ENCODE measurements at regions not wholly inside any gene's neighbourhood (a gene's known extent, or its start where the extent isn't known, plus 50 kb on each side); places are given as distances from the start of the nearest gene placed in this dataset.

DNA sequence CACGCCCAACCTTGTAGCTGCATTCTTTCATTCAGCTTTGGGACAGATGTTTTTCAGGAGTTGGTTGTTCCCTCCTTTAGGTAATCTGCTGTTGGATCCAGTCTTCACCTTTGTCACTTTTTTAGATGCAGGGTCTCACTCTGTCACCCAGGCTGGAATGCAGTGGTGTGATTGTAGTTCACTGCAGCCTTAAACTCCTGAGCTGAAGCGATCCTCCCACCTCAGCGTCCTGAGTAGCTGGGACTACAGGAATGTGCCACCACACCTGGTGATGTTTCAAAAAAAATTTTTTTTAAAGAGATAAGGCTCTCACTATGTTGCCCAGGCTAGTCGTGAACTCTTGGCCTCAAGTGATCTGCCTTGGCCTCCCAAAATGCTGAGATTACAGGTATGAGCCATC lies 164.3 kb downstream of the KTN1 start (continued):
- TF ChIP-seq, protein P1, sequence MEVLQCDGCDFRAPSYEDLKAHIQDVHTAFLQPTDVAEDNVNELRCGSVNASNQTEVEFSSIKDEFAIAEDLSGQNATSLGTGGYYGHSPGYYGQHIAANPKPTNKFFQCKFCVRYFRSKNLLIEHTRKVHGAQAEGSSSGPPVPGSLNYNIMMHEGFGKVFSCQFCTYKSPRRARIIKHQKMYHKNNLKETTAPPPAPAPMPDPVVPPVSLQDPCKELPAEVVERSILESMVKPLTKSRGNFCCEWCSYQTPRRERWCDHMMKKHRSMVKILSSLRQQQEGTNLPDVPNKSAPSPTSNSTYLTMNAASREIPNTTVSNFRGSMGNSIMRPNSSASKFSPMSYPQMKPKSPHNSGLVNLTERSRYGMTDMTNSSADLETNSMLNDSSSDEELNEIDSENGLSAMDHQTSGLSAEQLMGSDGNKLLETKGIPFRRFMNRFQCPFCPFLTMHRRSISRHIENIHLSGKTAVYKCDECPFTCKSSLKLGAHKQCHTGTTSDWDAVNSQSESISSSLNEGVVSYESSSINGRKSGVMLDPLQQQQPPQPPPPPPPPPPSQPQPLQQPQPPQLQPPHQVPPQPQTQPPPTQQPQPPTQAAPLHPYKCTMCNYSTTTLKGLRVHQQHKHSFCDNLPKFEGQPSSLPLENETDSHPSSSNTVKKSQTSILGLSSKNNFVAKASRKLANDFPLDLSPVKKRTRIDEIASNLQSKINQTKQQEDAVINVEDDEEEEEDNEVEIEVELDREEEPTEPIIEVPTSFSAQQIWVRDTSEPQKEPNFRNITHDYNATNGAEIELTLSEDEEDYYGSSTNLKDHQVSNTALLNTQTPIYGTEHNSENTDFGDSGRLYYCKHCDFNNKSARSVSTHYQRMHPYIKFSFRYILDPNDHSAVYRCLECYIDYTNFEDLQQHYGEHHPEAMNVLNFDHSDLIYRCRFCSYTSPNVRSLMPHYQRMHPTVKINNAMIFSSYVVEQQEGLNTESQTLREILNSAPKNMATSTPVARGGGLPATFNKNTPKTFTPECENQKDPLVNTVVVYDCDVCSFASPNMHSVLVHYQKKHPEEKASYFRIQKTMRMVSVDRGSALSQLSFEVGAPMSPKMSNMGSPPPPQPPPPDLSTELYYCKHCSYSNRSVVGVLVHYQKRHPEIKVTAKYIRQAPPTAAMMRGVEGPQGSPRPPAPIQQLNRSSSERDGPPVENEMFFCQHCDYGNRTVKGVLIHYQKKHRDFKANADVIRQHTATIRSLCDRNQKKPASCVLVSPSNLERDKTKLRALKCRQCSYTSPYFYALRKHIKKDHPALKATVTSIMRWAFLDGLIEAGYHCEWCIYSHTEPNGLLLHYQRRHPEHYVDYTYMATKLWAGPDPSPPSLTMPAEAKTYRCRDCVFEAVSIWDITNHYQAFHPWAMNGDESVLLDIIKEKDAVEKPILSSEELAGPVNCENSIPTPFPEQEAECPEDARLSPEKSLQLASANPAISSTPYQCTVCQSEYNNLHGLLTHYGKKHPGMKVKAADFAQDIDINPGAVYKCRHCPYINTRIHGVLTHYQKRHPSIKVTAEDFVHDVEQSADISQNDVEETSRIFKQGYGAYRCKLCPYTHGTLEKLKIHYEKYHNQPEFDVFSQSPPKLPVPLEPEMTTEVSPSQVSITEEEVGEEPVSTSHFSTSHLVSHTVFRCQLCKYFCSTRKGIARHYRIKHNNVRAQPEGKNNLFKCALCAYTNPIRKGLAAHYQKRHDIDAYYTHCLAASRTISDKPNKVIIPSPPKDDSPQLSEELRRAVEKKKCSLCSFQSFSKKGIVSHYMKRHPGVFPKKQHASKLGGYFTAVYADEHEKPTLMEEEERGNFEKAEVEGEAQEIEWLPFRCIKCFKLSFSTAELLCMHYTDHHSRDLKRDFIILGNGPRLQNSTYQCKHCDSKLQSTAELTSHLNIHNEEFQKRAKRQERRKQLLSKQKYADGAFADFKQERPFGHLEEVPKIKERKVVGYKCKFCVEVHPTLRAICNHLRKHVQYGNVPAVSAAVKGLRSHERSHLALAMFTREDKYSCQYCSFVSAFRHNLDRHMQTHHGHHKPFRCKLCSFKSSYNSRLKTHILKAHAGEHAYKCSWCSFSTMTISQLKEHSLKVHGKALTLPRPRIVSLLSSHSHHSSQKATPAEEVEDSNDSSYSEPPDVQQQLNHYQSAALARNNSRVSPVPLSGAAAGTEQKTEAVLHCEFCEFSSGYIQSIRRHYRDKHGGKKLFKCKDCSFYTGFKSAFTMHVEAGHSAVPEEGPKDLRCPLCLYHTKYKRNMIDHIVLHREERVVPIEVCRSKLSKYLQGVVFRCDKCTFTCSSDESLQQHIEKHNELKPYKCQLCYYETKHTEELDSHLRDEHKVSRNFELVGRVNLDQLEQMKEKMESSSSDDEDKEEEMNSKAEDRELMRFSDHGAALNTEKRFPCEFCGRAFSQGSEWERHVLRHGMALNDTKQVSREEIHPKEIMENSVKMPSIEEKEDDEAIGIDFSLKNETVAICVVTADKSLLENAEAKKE (CRISPR knock-in tag; IDR thresholded peaks at IDR 0.05): no peak
- TF ChIP-seq ZNF331 (CRISPR knock-in tag; IDR thresholded peaks at IDR 0.05; ENCODE audit: low read depth): no peak
- TF ChIP-seq, protein P2, sequence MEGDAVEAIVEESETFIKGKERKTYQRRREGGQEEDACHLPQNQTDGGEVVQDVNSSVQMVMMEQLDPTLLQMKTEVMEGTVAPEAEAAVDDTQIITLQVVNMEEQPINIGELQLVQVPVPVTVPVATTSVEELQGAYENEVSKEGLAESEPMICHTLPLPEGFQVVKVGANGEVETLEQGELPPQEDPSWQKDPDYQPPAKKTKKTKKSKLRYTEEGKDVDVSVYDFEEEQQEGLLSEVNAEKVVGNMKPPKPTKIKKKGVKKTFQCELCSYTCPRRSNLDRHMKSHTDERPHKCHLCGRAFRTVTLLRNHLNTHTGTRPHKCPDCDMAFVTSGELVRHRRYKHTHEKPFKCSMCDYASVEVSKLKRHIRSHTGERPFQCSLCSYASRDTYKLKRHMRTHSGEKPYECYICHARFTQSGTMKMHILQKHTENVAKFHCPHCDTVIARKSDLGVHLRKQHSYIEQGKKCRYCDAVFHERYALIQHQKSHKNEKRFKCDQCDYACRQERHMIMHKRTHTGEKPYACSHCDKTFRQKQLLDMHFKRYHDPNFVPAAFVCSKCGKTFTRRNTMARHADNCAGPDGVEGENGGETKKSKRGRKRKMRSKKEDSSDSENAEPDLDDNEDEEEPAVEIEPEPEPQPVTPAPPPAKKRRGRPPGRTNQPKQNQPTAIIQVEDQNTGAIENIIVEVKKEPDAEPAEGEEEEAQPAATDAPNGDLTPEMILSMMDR (conservative IDR thresholded peaks at IDR 0.05; ENCODE audit: low read depth in 2 of 2): no peak

DNA sequence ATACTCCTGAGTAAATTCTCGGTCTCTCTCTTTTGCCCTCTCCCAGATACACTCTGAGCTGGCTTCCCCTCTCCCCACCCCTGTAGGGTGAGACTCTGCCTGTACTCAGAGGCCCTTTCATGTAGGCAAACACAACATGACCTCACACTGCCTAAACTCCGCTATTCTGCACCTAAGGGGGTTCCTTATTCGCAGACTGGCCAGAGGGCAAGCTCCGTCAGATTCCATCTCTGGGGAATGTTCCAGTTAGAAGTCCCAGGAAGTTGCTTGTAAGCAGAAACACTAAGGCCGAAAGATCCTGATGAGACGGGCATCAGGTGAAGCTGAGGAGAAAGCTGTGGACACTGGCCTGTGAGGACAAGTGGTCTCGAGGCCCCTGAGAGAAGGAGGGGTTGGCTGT lies 165.9 kb downstream of the KTN1 start:
- Histone ChIP-seq H3K4me3 (no peak overlapping the region), H3K79me2 (replicated peaks; ENCODE audit: insufficient read depth) (no peaks in the 10 kb centered on the region), H3F3A (replicated peaks; ENCODE audit: low read depth) (no peaks in the 10 kb centered on the region), H2AFZ (no peak overlapping the region), H3K9me2 (ENCODE audit: insufficient read depth) (peaks cover 15% of the 10 kb centered on the region; the same call in 1 of the 2 replicates), H4K20me1 (replicated peaks; ENCODE audit: insufficient read depth) (no peaks in the 10 kb centered on the region), H3K27me3 (ENCODE audit: insufficient read depth) (no peaks in the 10 kb centered on the region), H3K4me2 (no peak overlapping the region), H3K36me3 (ENCODE audit: insufficient read depth) (no peaks in the 10 kb centered on the region), H3K27ac (ENCODE audit: low read depth) (no peak overlapping the region), H3K4me1 (ENCODE audit: insufficient read depth) (no peaks in the 10 kb centered on the region)
- TF ChIP-seq CREB1 (CRISPR knock-in tag; IDR thresholded peaks at IDR 0.05; ENCODE audit: low read depth) (no peak), POLR2AphosphoS5 (IDR thresholded peaks at IDR 0.05; ENCODE audit: low read depth) (no peak), JUNB (IDR thresholded peaks at IDR 0.05; ENCODE audit: unreplicated experiment) (no peak), ZNF114 (CRISPR knock-in tag; IDR thresholded peaks at IDR 0.05) (no peak)
- TF ChIP-seq, protein P2 (conservative IDR thresholded peaks at IDR 0.05; ENCODE audit: low read depth in 2 of 2): no peak
- TF ChIP-seq, protein P3, sequence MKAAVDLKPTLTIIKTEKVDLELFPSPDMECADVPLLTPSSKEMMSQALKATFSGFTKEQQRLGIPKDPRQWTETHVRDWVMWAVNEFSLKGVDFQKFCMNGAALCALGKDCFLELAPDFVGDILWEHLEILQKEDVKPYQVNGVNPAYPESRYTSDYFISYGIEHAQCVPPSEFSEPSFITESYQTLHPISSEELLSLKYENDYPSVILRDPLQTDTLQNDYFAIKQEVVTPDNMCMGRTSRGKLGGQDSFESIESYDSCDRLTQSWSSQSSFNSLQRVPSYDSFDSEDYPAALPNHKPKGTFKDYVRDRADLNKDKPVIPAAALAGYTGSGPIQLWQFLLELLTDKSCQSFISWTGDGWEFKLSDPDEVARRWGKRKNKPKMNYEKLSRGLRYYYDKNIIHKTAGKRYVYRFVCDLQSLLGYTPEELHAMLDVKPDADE (IDR thresholded peaks at IDR 0.05): no peak
- Mint-ChIP-seq H3K36me3 (ENCODE audit: low read depth) (no peaks in the 10 kb centered on the region), H3K4me3 (no peak overlapping the region), H3K9me3 (no peaks in the 10 kb centered on the region), H3K4me1 (peaks cover 5% of the 10 kb centered on the region; the same call in 2 of the 3 replicates), H3K27ac (no peak overlapping the region), H3K27me3 (ENCODE audit: insufficient read depth, low read depth, poor library complexity) (peaks cover 2% of the 10 kb centered on the region)
- ATAC-seq (no peak), DNase-seq (ENCODE audit: low spot score) (no peak)

Data from GM23338 (cell line).